ENCODE measurements at regions not wholly inside any gene's neighbourhood (a gene's known extent, or its start where the extent isn't known, plus 50 kb on each side); places are given as distances from the start of the nearest gene placed in this dataset.

- WGBS, 2 donors, result 64 to 73% methylated on average over 5 of the region's 5 CpGs
- H3K27me3 ChIP-seq, result no peaks in the 10 kb centered on the region
- DNase-seq, result no peak
- intact Hi-C loops (cut with DNase I), result no loop called here
- H3K4me1 ChIP-seq, result peaks cover 0 to 23% (median 3%) of the 10 kb centered on the region in 3 donors
- H3K9me3 ChIP-seq, result no peaks in the 10 kb centered on the region
- H3K27ac ChIP-seq, result no peak overlapping the region
- TF ChIP-seq POLR2A (IDR thresholded peaks at IDR 0.05), result no peak
- TF ChIP-seq CTCF (IDR thresholded peaks at IDR 0.05), result no peak
- no peak overlapping the region for H3K4me3 ChIP-seq
- H3K36me3 ChIP-seq, result no peaks in the 10 kb centered on the region
These were observed 118.6 kb downstream of the OGFRL1 start for GRCh38 chr6:71406865-71407860.

DNA sequence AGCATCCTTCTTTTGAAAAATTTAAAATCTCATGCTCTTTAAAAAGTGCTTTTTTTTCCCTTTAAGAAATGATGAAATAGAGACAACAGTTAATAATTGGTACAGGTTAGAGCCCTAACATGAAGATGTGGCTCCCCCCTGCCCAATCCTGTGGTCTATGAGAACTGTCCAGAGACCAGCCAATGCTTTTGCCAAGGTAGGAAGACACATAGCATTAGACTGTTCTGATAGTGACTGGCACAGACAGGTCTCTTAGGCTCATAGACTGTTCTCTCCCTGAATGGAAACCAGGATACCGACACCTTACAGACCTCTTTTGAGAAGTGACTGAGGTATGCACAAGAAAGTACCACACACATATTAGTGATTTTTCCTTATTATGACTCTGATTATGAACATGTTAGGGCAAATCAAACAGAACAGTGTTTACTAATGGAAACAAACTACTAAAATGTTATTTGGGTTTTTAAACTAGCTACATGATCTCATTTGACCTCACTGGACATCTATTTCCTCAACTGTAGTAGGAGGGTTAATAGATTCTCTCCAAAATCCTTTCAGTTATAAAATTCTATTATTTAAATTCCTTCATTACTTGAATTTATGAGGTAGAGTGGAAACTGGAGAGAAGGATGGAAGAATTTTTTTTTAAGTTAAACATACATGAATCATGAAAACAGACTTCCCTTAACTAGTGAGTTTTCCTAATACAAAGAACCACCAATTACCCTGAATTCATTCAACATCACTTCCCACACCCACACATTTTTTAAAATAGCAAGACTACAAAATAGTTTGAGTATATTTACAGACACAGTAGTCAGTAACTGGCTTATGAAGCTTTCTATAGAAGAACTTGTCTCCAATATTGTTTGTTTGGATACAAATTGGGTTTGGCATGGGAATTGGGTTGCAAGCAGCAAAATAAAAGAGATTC is 120.4 kb downstream of the OGFRL1 start:
- DNase-seq, result no peak
- no peak for TF ChIP-seq CTCF (IDR thresholded peaks at IDR 0.05)
- Histone ChIP-seq H3K27ac (no peak overlapping the region), H3K27me3 (no peaks in the 10 kb centered on the region), H3K4me3 (no peak overlapping the region), H3K4me1 (peaks cover 0 to 27% (median 3%) of the 10 kb centered on the region in 3 donors), H3K9me3 (no peaks in the 10 kb centered on the region), H3K36me3 (no peaks in the 10 kb centered on the region)
- intact Hi-C loops (cut with DNase I), result no loop called here
- WGBS, 2 donors, result 83 to 86% methylated on average over 1 of the region's 1 CpG

DNA sequence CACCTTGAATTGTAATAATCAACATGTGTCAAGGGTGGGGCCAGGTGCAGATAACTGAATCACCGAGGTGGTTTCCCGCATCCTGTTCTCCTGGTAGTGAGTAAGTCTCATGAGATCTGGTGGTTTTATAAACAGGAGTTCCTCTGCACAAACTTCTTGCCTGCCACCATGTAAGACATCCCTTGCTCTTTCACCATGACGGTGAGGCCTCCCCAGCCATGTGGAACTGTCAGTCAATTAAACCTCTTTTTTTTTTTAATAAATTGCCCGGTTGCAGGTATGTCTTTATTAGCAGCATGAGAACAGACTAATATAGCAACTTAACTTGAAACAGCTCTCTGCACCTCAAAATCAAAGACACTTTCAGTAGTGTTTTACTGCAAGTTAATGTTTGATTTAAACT is 121.6 kb downstream of the OGFRL1 start:
- 56 to 83% methylated on average over 4 of the region's 4 CpGs for WGBS, 2 donors
- no peaks in the 10 kb centered on the region for H3K9me3 ChIP-seq
- no peaks in the 10 kb centered on the region for H3K27me3 ChIP-seq
- H3K36me3 ChIP-seq, result peaks cover 0 to 1% (median 0%) of the 10 kb centered on the region in 3 donors
- DNase-seq, result no peak
- H3K27ac ChIP-seq, result no peak overlapping the region
- intact Hi-C loops (cut with DNase I), result no loop called here
- no peak for TF ChIP-seq POLR2A (IDR thresholded peaks at IDR 0.05)
- no peak for TF ChIP-seq CTCF (IDR thresholded peaks at IDR 0.05)
- no peak overlapping the region for H3K4me3 ChIP-seq
- H3K4me1 ChIP-seq, result peaks cover 0 to 18% (median 5%) of the 10 kb centered on the region in 3 donors

GRCh38 chr6:71410681-71411080 is 122.1 kb downstream of the OGFRL1 start:
- no peaks in the 10 kb centered on the region for H3K27me3 ChIP-seq
- no peak for DNase-seq
- no peaks in the 10 kb centered on the region for H3K9me3 ChIP-seq
- intact Hi-C loops (cut with DNase I), result no loop called here
- WGBS, 2 donors, result 52 to 89% methylated on average over 1 of the region's 1 CpG
- H3K36me3 ChIP-seq, result peaks cover 0 to 7% (median 0%) of the 10 kb centered on the region in 3 donors
- H3K27ac ChIP-seq, result no peak overlapping the region
- peaks cover 0 to 18% (median 7%) of the 10 kb centered on the region in 3 donors for H3K4me1 ChIP-seq
- TF ChIP-seq POLR2A (IDR thresholded peaks at IDR 0.05) (no peak), CTCF (IDR thresholded peaks at IDR 0.05) (no peak)
- no peak overlapping the region for H3K4me3 ChIP-seq

Measured in esophagus squamous epithelium (tissue), 5 donors.